DMS153 treated with DMSO at 0.1 percent for 48 hours (cell line): ENCODE measurements at regions not wholly inside any gene's neighbourhood (a gene's known extent, or its start where the extent isn't known, plus 50 kb on each side); places are given as distances from the start of the nearest gene placed in this dataset.

Experiments
- DNase-seq: peaks from one replicate; lab custom pipeline; 2025; ENCODE audit not compliant: unreplicated experiment; lab: John Stamatoyannopoulos, UW

GRCh38 chr1:213374369-213374768, 323.3 kb downstream of the RPS6KC1 start:
- DNase-seq, result peak; percentile 78

DNA sequence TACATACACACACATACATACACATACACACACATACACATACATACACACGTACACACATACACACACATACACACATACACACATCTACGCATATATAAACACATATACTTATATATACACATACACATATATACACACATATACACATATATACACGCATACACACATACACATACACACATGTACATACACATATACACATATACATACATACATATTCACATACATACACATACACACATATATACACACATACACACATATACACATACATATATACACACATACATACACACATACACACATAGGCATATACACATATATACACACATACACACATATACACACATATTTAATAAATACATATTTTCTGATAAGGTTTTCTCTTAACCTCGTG, 324.0 kb downstream of the RPS6KC1 start:
- DNase-seq, result no peak

- no peak for DNase-seq
Measured at GRCh38 chr1:213376862-213377372, 325.9 kb downstream of the RPS6KC1 start.

GRCh38 chr1:213380865-213381264, 329.8 kb downstream of the RPS6KC1 start:
- DNase-seq, result no peak

DNA sequence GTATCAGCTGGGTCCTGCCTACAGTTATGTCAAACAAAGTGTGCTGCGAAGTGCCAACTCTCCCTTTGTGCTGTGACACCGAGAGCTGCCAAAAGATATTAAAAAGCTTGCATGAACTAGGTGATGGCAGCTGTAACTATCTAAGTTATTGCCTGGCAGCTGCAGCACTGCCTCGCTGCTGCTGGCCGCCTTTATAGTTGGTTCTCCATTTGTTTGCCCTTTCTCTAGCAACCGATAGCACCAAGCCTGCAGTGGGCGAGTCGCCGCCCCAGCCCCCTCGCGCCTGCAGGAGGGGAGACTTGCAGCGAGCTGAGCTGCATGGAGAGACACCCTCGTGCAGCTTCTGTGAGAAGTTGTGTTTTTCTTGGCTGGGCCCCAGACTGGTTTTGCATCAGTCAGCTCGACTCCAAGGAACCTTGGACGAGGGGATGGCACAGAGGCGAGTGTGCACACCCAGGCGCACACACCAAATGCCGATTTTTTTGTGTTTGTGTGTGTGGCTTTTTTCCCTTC, 330.6 kb downstream of the RPS6KC1 start:
- DNase-seq, result peak; percentile 69

- no peak for DNase-seq
Measured at GRCh38 chr1:213383465-213383864, 332.4 kb downstream of the RPS6KC1 start.

DNA sequence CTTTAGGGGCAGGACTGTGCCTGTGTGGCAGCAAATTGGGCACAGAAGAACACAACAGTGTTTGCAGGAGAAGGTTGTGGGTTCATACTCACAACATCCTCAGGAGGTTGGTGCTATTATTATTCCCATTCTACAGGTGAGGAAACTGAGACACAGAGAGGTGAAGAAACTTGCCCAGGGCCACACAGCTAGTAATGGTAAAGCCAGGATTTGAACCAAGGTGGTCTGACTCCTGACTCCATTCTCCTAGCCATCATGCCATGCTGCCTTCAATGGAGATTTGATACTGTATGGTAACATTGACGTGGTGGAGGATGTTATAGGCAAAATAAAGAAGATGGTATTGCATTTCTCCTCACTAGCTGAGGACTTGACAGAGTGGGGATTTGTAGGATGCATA, 334.2 kb downstream of the RPS6KC1 start:
- no peak for DNase-seq

GRCh38 chr1:213385806-213386324, 334.8 kb downstream of the RPS6KC1 start:
- no peak for DNase-seq

- DNase-seq, result no peak
Measured at GRCh38 chr1:213387380-213388015, 336.5 kb downstream of the RPS6KC1 start.

DNA sequence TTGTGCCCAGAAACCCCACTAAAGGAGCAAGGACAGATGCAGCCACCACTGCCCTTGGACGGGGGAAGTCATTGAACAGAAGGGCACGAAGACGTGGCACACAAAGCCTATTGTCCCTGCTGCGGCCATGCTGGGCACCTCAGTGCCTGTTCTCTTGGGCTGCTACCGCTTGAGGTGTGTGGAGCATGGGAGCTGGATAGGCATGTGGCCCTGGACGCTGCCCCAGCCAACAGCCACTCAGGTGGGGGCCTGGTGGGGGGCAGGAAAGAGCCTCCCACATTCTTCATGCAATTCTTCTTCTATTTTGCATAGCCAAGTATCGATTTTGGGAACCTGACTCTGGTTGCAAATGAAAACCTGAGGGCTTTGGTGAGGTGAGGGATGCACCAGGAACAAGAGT, 337.2 kb downstream of the RPS6KC1 start:
- DNase-seq, result no peak

DNA sequence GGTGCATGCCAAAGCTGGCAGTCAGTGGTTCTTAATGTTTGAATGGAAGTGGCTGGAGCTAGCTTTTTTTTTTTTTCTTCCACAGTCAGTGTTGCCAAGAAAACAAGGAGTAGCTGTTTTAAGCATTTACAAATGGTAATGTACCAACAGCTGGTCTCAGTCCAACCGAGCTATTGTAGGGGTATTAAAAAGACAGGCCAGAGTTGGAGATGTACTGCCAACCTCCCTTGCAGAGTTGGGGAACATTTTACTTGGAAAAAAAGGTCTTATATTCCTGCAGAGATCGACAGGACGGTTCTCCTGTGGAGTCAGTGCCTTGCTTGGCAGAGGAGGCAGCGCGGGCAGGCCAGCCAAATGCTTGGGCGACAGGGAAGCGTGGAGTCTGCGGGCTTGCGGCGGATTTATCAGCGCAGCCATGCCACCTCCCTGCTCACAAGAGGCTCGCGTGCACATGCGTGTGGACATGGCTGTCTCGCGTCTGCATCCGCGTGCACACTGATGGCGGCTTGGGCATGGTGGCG, 338.1 kb downstream of the RPS6KC1 start:
- DNase-seq, result no peak

DNA sequence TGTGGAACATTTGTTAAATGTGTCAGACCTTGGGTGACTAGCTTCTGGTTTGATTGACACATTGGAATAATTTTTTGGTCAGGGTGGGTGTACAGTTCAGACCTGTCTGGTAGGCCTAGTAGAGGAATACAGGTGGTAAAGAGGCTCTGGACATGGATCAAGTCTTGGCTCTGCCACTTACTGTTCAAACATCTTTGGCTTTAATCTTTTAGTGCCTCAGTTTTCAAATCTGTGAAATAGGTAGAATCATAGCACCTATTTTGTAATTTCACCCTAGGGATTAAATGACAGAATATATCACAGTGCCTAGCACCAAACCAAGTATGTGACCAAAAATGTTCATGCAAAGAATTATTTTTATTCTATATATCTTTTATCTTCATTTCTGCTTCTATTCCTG, 340.4 kb downstream of the RPS6KC1 start:
- DNase-seq, result no peak

DNA sequence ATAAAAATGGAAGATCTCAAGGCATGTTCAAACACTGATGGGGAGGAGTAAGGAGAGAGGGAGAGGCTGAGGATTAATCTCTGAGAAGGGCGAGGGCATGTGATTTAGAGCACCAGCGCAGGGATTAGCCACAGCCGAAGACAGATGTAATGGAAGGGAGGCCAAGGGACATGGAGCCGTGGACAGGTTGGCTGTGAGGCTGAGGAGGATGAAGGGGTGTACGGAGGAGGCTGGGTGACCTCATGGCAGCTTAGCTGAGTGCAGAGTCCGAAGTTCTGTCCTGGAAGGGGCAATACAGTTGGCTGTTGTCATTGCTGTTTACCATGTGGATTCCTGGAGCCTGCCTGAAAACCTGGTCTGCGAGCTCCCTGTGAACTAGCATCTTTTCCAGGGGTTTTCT, 342.8 kb downstream of the RPS6KC1 start:
- DNase-seq, result no peak

DNA sequence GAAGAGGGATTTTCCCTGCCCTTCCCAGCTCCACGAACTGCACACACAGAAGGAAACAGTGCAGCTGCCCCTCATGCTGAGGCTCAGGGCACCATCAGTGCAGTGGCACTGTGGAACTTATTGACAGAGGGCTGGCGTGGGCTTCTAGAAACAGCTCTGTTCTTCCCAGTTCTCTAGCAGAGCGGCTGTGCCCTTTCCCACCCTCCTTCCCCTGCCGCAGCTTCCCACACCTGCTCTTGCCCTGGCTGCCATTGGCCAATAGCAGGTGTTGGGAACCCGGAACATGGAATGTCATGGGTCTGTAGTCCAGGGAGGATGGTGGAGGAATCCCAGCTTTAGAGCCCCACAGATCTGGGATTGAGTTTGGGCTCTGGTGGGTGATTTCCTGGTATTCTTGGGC, 343.8 kb downstream of the RPS6KC1 start:
- no peak for DNase-seq

- DNase-seq, result no peak
Measured at GRCh38 chr1:213397638-213398037, 346.6 kb downstream of the RPS6KC1 start.

GRCh38 chr1:213399695-213400094, 348.7 kb downstream of the RPS6KC1 start:
- no peak for DNase-seq

DNA sequence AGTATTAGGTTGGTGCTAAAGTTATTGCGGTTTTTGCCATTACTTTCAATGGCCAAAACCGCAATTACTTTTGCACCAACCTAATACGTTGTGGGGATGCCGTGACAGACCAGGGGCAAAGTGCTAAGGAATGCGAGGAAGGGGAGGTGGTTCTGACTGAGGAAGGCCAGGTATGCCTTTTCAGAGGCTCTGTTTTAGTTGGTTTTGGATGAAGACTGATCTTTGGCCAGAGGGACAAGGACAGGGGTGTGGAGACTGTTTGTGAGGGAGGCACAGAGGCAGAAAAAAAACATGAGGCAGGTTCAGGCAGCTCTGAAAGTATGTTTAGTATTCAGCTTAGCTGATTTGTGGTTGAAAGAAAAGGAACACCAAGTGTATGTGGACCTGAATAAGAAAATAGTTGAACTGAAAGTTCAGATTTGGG, 358.2 kb downstream of the RPS6KC1 start:
- no peak for DNase-seq

GRCh38 chr1:213409971-213410370, 358.9 kb downstream of the RPS6KC1 start:
- DNase-seq, result no peak

- DNase-seq, result no peak
Measured at GRCh38 chr1:213414346-213414745, 363.3 kb downstream of the RPS6KC1 start.

DNA sequence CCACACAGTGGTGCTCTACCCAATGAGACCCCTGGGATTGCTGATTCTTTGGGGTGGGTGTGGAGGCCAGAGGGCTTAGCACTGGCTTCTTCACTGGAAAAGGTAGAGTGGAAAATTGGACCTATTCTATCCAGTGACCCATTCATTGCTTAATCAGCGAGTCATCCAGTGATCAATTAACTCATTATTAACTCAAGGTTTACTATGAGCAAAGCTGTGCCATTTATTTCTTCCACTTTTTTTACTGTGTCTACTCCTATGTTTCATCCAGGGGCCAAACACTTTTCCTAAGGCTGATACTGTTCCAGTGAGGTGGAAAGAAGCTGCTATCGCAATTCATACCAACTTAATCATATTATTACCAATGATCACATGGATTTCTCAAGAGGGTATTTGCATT, 363.9 kb downstream of the RPS6KC1 start:
- no peak for DNase-seq

DNA sequence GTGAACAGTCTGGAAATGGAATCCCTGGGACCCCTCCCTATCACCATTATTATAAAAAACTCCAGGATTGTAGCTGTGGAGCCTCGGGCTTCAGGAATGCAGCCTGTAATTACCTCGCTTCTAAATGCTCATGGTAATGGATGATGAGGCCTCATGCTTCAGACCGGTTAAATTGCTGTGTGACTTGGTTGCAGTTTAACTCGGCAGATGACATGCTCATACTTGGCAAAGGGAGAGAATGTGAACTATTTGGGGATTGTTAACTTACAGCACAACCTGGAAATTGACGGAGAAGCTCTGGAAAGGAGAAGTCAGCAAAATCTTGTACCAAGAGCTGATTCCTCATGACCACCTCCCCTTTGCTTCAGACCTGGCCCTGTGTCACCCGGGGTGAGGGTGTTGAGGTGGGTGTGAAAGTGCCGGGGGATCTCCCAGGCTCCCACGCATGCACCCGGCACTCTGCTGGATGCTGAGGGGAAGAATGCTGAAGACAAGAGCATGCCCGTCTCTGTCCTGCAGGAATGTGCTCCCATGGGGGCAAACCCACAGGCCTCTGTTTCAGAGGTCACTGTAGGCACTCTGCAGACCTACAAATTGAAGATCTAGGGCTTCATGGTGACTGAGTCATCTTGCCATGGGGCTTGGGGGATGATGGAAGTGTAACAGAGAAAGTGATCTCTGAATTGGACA, 364.8 kb downstream of the RPS6KC1 start:
- DNase-seq, result no peak
